ENCODE measurements at regions not wholly inside any gene's neighbourhood (a gene's known extent, or its start where the extent isn't known, plus 50 kb on each side); places are given as distances from the start of the nearest gene placed in this dataset.

DNA sequence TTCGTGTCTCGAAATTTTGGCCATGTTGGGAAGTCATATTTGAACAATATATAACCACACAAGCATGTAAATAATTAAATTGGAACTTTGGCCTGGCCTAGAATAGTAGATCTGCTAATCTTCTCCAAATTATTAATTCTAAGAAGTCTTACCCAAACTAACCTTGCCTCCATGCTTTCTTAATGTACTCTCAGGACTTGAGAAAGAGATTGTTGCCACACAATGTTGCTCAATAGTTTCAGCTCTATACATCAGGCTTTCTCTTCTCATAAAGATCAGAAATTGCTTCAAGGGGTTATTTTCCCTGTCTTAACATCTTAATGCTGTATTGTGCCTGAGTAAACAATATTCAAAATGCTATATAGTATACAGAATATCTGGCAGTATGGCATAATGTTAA, 202.7 kb upstream of the LRIG1 start:
- ChIA-PET RAD21 (ENCODE audit: low non-redundant PET in 1 of 2, low total read pairs in 2 of 2, uncharacterized antibody in 2 of 2, unreplicated experiment in 2 of 2) (no interaction called here), CTCF (no interaction called here), POLR2A (no interaction called here)
- TF ChIP-seq TCF7L2 (IDR thresholded peaks at IDR 0.05; ENCODE audit: borderline replicate concordance, extremely low read depth, insufficient read depth, insufficient read length) = no peak
- no peak for TF ChIP-seq EZH2phosphoT487 (IDR thresholded peaks at IDR 0.05; ENCODE audit: borderline replicate concordance)
- no peak for TF ChIP-seq EZH2 (IDR thresholded peaks at IDR 0.05)
- TF ChIP-seq POLR2A (IDR thresholded peaks at IDR 0.05; ENCODE audit: borderline replicate concordance, extremely low read depth, insufficient read depth, insufficient read length) = no peak
- TF ChIP-seq ELF1 (IDR thresholded peaks at IDR 0.05; ENCODE audit: borderline replicate concordance, low read depth) = no peak
- TF ChIP-seq, protein P1, sequence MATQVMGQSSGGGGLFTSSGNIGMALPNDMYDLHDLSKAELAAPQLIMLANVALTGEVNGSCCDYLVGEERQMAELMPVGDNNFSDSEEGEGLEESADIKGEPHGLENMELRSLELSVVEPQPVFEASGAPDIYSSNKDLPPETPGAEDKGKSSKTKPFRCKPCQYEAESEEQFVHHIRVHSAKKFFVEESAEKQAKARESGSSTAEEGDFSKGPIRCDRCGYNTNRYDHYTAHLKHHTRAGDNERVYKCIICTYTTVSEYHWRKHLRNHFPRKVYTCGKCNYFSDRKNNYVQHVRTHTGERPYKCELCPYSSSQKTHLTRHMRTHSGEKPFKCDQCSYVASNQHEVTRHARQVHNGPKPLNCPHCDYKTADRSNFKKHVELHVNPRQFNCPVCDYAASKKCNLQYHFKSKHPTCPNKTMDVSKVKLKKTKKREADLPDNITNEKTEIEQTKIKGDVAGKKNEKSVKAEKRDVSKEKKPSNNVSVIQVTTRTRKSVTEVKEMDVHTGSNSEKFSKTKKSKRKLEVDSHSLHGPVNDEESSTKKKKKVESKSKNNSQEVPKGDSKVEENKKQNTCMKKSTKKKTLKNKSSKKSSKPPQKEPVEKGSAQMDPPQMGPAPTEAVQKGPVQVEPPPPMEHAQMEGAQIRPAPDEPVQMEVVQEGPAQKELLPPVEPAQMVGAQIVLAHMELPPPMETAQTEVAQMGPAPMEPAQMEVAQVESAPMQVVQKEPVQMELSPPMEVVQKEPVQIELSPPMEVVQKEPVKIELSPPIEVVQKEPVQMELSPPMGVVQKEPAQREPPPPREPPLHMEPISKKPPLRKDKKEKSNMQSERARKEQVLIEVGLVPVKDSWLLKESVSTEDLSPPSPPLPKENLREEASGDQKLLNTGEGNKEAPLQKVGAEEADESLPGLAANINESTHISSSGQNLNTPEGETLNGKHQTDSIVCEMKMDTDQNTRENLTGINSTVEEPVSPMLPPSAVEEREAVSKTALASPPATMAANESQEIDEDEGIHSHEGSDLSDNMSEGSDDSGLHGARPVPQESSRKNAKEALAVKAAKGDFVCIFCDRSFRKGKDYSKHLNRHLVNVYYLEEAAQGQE (IDR thresholded peaks at IDR 0.05; ENCODE audit: low read depth) = no peak
- TF ChIP-seq, protein P2, sequence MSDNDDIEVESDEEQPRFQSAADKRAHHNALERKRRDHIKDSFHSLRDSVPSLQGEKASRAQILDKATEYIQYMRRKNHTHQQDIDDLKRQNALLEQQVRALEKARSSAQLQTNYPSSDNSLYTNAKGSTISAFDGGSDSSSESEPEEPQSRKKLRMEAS (IDR thresholded peaks at IDR 0.05) = no peak
- TF ChIP-seq ZFX (IDR thresholded peaks at IDR 0.05) = no peak
- no peak for TF ChIP-seq SIN3A (IDR thresholded peaks at IDR 0.05; ENCODE audit: low read depth)
- no peak for TF ChIP-seq EGR1 (IDR thresholded peaks at IDR 0.05; ENCODE audit: low read depth)
- no peak for TF ChIP-seq CEBPB (IDR thresholded peaks at IDR 0.05; ENCODE audit: low read depth)
- TF ChIP-seq YY1 (IDR thresholded peaks at IDR 0.05; ENCODE audit: extremely low read depth, insufficient replicate concordance, low read depth, low read length) = no peak
- no peak for TF ChIP-seq CTCF (IDR thresholded peaks at IDR 0.05 in 2 of 3, conservative IDR thresholded peaks at IDR 0.05 in 1 of 3; ENCODE audit: borderline replicate concordance in 1 of 3, insufficient read depth in 1 of 3, low read depth in 2 of 3, low read length in 2 of 3)
- no peak for TF ChIP-seq JUND (IDR thresholded peaks at IDR 0.05)
- TF ChIP-seq POLR2AphosphoS5 (IDR thresholded peaks at IDR 0.05; ENCODE audit: low read depth, low read length) = no peak
- no peak for TF ChIP-seq SP1 (IDR thresholded peaks at IDR 0.05; ENCODE audit: low read depth)
- TF ChIP-seq ATF3 (IDR thresholded peaks at IDR 0.05) = no peak
- no peak for TF ChIP-seq CBX3 (IDR thresholded peaks at IDR 0.05; ENCODE audit: low read depth)
- TF ChIP-seq, protein P3, sequence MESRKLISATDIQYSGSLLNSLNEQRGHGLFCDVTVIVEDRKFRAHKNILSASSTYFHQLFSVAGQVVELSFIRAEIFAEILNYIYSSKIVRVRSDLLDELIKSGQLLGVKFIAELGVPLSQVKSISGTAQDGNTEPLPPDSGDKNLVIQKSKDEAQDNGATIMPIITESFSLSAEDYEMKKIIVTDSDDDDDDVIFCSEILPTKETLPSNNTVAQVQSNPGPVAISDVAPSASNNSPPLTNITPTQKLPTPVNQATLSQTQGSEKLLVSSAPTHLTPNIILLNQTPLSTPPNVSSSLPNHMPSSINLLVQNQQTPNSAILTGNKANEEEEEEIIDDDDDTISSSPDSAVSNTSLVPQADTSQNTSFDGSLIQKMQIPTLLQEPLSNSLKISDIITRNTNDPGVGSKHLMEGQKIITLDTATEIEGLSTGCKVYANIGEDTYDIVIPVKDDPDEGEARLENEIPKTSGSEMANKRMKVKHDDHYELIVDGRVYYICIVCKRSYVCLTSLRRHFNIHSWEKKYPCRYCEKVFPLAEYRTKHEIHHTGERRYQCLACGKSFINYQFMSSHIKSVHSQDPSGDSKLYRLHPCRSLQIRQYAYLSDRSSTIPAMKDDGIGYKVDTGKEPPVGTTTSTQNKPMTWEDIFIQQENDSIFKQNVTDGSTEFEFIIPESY (IDR thresholded peaks at IDR 0.05; ENCODE audit: extremely low read depth, insufficient replicate concordance, low read length) = no peak
- no peak for TF ChIP-seq ZNF274 (IDR thresholded peaks at IDR 0.05; ENCODE audit: low read depth, low read length)
- H3K27me3 ChIP-seq (ENCODE audit: insufficient read depth, low read length) = 0 out of 2 replicates have a peak, but pooled peaks cover 3% of the 10 kb centered on the region
- H3K79me2 ChIP-seq (ENCODE audit: insufficient read depth, low read length) = no peaks in the 10 kb centered on the region
- DNase-seq (ENCODE audit: low read depth, low spot score) (no peak), ATAC-seq (no peak)
- no peaks in the 10 kb centered on the region for H4K20me1 ChIP-seq (ENCODE audit: insufficient read depth)
- H3K9me2 ChIP-seq (ENCODE audit: insufficient read depth) = no peaks in the 10 kb centered on the region
- intact Hi-C loops (cut with micrococcal nuclease) = no loop called here
- no peaks in the 10 kb centered on the region for H3K9me3 ChIP-seq (ENCODE audit: control insufficient read depth in 1 of 2, insufficient read depth in 1 of 2, low read depth in 1 of 2, low read length in 2 of 2)
- no peak overlapping the region for H3K27ac ChIP-seq (ENCODE audit: low read depth, low read length)
- no peaks in the 10 kb centered on the region for H3K4me1 ChIP-seq (ENCODE audit: control insufficient read depth in 1 of 2, insufficient read depth in 2 of 2, low read length in 2 of 2)
- H3K9ac ChIP-seq (ENCODE audit: low read length) = no peak overlapping the region
- H3K4me3 ChIP-seq (replicated peaks in 1 of 2; ENCODE audit: low read depth in 1 of 2, low read length in 2 of 2) = no peak overlapping the region
- H2AFZ ChIP-seq (ENCODE audit: low read depth, low read length, poor library complexity, severe bottlenecking) = no peak overlapping the region
- no peak overlapping the region for H3K4me2 ChIP-seq (ENCODE audit: low read length)
- H3K36me3 ChIP-seq (ENCODE audit: control insufficient read depth in 1 of 2, insufficient read depth in 2 of 2, low read length in 2 of 2) = no peaks in the 10 kb centered on the region
- no TSS peak for BruUV-seq (replicated peaks)

Measured in HCT116 (cell line).